ENCODE measurements at regions not wholly inside any gene's neighbourhood (a gene's known extent, or its start where the extent isn't known, plus 50 kb on each side); places are given as distances from the start of the nearest gene placed in this dataset.

GRCh38 chr3:187458921-187459320 is 90.7 kb downstream of the RTP4 start:
- H3K4me1 ChIP-seq: no peaks in the 10 kb centered on the region
- DNase-seq (no peak), ATAC-seq (ENCODE audit: low FRiP score in 2 of 2) (no peak)
- no peak for TF ChIP-seq POLR2A (IDR thresholded peaks at IDR 0.05)
- no peak for TF ChIP-seq EP300 (IDR thresholded peaks at IDR 0.05)
- no peak for TF ChIP-seq CTCF (IDR thresholded peaks at IDR 0.05)
- no peak for TF ChIP-seq POLR2AphosphoS5 (IDR thresholded peaks at IDR 0.05)
- no peak overlapping the region for H3K27ac ChIP-seq
- no peaks in the 10 kb centered on the region for H3K9me3 ChIP-seq
- no peaks in the 10 kb centered on the region for H3K27me3 ChIP-seq
- no peaks in the 10 kb centered on the region for H3K36me3 ChIP-seq
- 67 to 68% methylated on average over 2 of the region's 2 CpGs for WGBS, 2 donors
- no peak overlapping the region for H3K4me3 ChIP-seq

GRCh38 chr3:187458383-187458782 is 90.2 kb downstream of the RTP4 start:
- no peak for ATAC-seq (ENCODE audit: low FRiP score in 2 of 2)
- Histone ChIP-seq H3K4me1 (no peaks in the 10 kb centered on the region), H3K36me3 (no peaks in the 10 kb centered on the region), H3K27ac (no peak overlapping the region), H3K9me3 (no peaks in the 10 kb centered on the region), H3K27me3 (no peaks in the 10 kb centered on the region), H3K4me3 (no peak overlapping the region)
- WGBS, 2 donors: 71 to 76% methylated on average over 2 of the region's 2 CpGs
- no peak for DNase-seq
- TF ChIP-seq CTCF (IDR thresholded peaks at IDR 0.05): no peak
- TF ChIP-seq EP300 (IDR thresholded peaks at IDR 0.05): no peak
- no peak for TF ChIP-seq POLR2A (IDR thresholded peaks at IDR 0.05)
- no peak for TF ChIP-seq POLR2AphosphoS5 (IDR thresholded peaks at IDR 0.05)

GRCh38 chr3:187456250-187456649 is 88.1 kb downstream of the RTP4 start:
- ATAC-seq (ENCODE audit: low FRiP score in 2 of 2): no peak
- Histone ChIP-seq H3K4me1 (no peaks in the 10 kb centered on the region), H3K4me3 (no peak overlapping the region), H3K9me3 (no peaks in the 10 kb centered on the region), H3K27ac (no peak overlapping the region), H3K27me3 (no peaks in the 10 kb centered on the region), H3K36me3 (no peaks in the 10 kb centered on the region)
- DNase-seq: no peak
- TF ChIP-seq EP300 (IDR thresholded peaks at IDR 0.05): no peak
- no peak for TF ChIP-seq POLR2A (IDR thresholded peaks at IDR 0.05)
- no peak for TF ChIP-seq CTCF (IDR thresholded peaks at IDR 0.05)
- no peak for TF ChIP-seq POLR2AphosphoS5 (IDR thresholded peaks at IDR 0.05)
- WGBS, 2 donors: 18 to 31% methylated on average over 1 of the region's 1 CpG

DNA sequence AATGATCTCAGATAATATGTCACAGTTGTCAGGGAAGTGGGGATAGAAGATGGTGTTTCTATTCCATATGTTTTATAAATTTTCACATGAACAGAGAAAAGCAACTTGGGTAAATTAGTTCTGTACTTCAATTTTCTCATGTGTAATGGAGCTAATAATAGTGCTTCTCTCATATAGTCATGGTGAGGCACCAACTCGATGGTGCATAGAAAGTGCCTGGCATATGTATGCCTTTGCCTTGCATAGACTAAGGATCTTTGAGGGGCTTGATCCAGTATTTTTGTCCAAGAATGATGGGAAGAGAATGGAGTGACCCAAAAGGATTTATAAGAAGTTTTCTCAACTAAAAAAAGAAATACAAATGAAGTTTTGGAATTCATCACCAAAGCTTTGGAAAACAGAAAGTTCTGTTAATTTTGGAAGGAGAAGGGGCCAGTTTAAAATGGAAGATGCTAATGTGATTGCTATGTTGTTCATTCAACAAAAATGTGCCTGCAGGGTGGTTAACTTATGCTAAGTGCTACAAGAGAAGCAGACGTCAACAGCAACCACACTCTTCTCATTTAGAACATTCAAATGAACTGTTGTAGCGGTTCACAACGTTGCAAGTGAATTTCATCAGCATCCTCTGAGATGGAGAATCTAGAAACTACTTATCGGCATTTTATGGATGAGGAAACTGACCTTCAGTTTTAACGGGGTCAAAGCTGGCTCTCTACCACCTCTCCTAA is 86.1 kb downstream of the RTP4 start:
- TF ChIP-seq POLR2A (IDR thresholded peaks at IDR 0.05) (no peak), CTCF (IDR thresholded peaks at IDR 0.05) (no peak), POLR2AphosphoS5 (IDR thresholded peaks at IDR 0.05) (no peak), EP300 (IDR thresholded peaks at IDR 0.05) (no peak)
- Histone ChIP-seq H3K27me3 (no peaks in the 10 kb centered on the region), H3K4me3 (no peak overlapping the region), H3K27ac (no peak overlapping the region), H3K36me3 (no peaks in the 10 kb centered on the region), H3K4me1 (no peaks in the 10 kb centered on the region), H3K9me3 (no peaks in the 10 kb centered on the region)
- no peak for ATAC-seq (ENCODE audit: low FRiP score in 2 of 2)
- DNase-seq: no peak
- 82 to 90% methylated on average over 6 of the region's 6 CpGs for WGBS, 2 donors
